ENCODE measurements at regions not wholly inside any gene's neighbourhood (a gene's known extent, or its start where the extent isn't known, plus 50 kb on each side); places are given as distances from the start of the nearest gene placed in this dataset.

- in situ Hi-C loops (cut with MboI; ENCODE audit: low sequenced_read_pairs) = no loop called here
Observed at GRCh38 chr2:212713681-212714080, 175.1 kb upstream of the ERBB4 start.

- in situ Hi-C loops (cut with MboI; ENCODE audit: low sequenced_read_pairs) = no loop called here
Observed at GRCh38 chr2:212712991-212713390, 174.4 kb upstream of the ERBB4 start.

GRCh38 chr2:212712466-212712865, 173.9 kb upstream of the ERBB4 start:
- in situ Hi-C loops (cut with MboI; ENCODE audit: low sequenced_read_pairs) = no loop called here

- in situ Hi-C loops (cut with MboI; ENCODE audit: low sequenced_read_pairs) = no loop called here
Observed at GRCh38 chr2:212711856-212712255, 173.3 kb upstream of the ERBB4 start.

- in situ Hi-C loops (cut with MboI; ENCODE audit: low sequenced_read_pairs) = no loop called here
Observed at GRCh38 chr2:212709280-212709679, 170.7 kb upstream of the ERBB4 start.

GRCh38 chr2:212708355-212708754, 169.8 kb upstream of the ERBB4 start:
- in situ Hi-C loops (cut with MboI; ENCODE audit: low sequenced_read_pairs) = no loop called here

- in situ Hi-C loops (cut with MboI; ENCODE audit: low sequenced_read_pairs) = loop anchor here (25.0 kb wide), 1 partner anchor 467 kb away; the partner anchor contains the start of gene IKZF2
Observed at GRCh38 chr2:212695426-212695825, 156.8 kb upstream of the ERBB4 start.

GRCh38 chr2:212694398-212694797, 155.8 kb upstream of the ERBB4 start:
- in situ Hi-C loops (cut with MboI; ENCODE audit: low sequenced_read_pairs) = loop anchor here (25.0 kb wide), 1 partner anchor 468 kb away; the partner anchor contains the start of gene IKZF2

GRCh38 chr2:212692466-212692865, 153.9 kb upstream of the ERBB4 start:
- in situ Hi-C loops (cut with MboI; ENCODE audit: low sequenced_read_pairs) = loop anchor here (25.0 kb wide), 1 partner anchor 470 kb away; the partner anchor contains the start of gene IKZF2

GRCh38 chr2:212686285-212686895, 147.8 kb upstream of the ERBB4 start:
- in situ Hi-C loops (cut with MboI; ENCODE audit: low sequenced_read_pairs) = loop anchor here (25.0 kb wide), 1 partner anchor 476 kb away; the partner anchor contains the start of gene IKZF2

GRCh38 chr2:212683346-212684097, 144.9 kb upstream of the ERBB4 start:
- in situ Hi-C loops (cut with MboI; ENCODE audit: low sequenced_read_pairs) = loop anchor here (25.0 kb wide), 1 partner anchor 479 kb away; the partner anchor contains the start of gene IKZF2

GRCh38 chr2:212682937-212683336, 144.3 kb upstream of the ERBB4 start:
- in situ Hi-C loops (cut with MboI; ENCODE audit: low sequenced_read_pairs) = loop anchor here (25.0 kb wide), 1 partner anchor 479 kb away; the partner anchor contains the start of gene IKZF2

GRCh38 chr2:212677466-212677865, 138.9 kb upstream of the ERBB4 start:
- in situ Hi-C loops (cut with MboI; ENCODE audit: low sequenced_read_pairs) = loop anchor here (25.0 kb wide), 1 partner anchor 485 kb away; the partner anchor contains the start of gene IKZF2

GRCh38 chr2:212672186-212672585, 133.6 kb upstream of the ERBB4 start:
- in situ Hi-C loops (cut with MboI; ENCODE audit: low sequenced_read_pairs) = no loop called here

GRCh38 chr2:212669761-212670160, 131.2 kb upstream of the ERBB4 start:
- in situ Hi-C loops (cut with MboI; ENCODE audit: low sequenced_read_pairs) = no loop called here

GRCh38 chr2:212667751-212668316, 129.2 kb upstream of the ERBB4 start:
- in situ Hi-C loops (cut with MboI; ENCODE audit: low sequenced_read_pairs) = no loop called here

GRCh38 chr2:212665948-212666347, 127.3 kb upstream of the ERBB4 start:
- in situ Hi-C loops (cut with MboI; ENCODE audit: low sequenced_read_pairs) = no loop called here

- in situ Hi-C loops (cut with MboI; ENCODE audit: low sequenced_read_pairs) = no loop called here
Observed at GRCh38 chr2:212659441-212659840, 120.8 kb upstream of the ERBB4 start.

- in situ Hi-C loops (cut with MboI; ENCODE audit: low sequenced_read_pairs) = no loop called here
Observed at GRCh38 chr2:212649646-212650045, 111.0 kb upstream of the ERBB4 start.

- in situ Hi-C loops (cut with MboI; ENCODE audit: low sequenced_read_pairs) = no loop called here
Observed at GRCh38 chr2:212646698-212647366, 108.2 kb upstream of the ERBB4 start.

GRCh38 chr2:212644195-212644837, 105.7 kb upstream of the ERBB4 start:
- in situ Hi-C loops (cut with MboI; ENCODE audit: low sequenced_read_pairs) = no loop called here
